MM.1S (cell line): ENCODE measurements at regions not wholly inside any gene's neighbourhood (a gene's known extent, or its start where the extent isn't known, plus 50 kb on each side); places are given as distances from the start of the nearest gene placed in this dataset.

Source experiments
- DNase-seq: peaks from one replicate; pipeline ENCODE4 v3.0.0-alpha.2; 2015
- H2AFZ ChIP-seq: fragments of 300-600 bp; sonication (generic); 2 replicates; pipeline ENCODE4 v1.6.0; 2016; ENCODE audit warnings: antibody characterized with exemption, low read length
- H3F3A ChIP-seq: fragments of 300-600 bp; sonication (generic); 2 replicates; pipeline ENCODE4 v1.6.1; 2016; ENCODE audit warnings: mild to moderate bottlenecking, antibody characterized with exemption, low read length, moderate library complexity, mixed read lengths; ENCODE audit not compliant: insufficient read depth
- H3K27ac ChIP-seq: fragments of 300-600 bp; sonication (generic); 2 replicates; pipeline ENCODE4 v1.5.1; 2016; ENCODE audit warnings: mild to moderate bottlenecking, low read length
- H3K27me3 ChIP-seq: fragments of 300-600 bp; sonication (generic); replicated peaks from 2 replicates; pipeline ENCODE4 v1.6.0; 2016; ENCODE audit warnings: low read length; ENCODE audit not compliant: insufficient read depth
- H3K36me3 ChIP-seq: fragments of 300-600 bp; sonication (generic); replicated peaks from 2 replicates; pipeline ENCODE4 v1.6.1; 2016; ENCODE audit warnings: mild to moderate bottlenecking, low read length, mixed read lengths; ENCODE audit not compliant: insufficient read depth
- H3K4me1 ChIP-seq: fragments of 300-600 bp; sonication (generic); 2 replicates; pipeline ENCODE4 v1.6.1; 2016; ENCODE audit warnings: low read length, mixed read lengths
- H3K4me2 ChIP-seq: fragments of 300-600 bp; sonication (generic); 2 replicates; pipeline ENCODE4 v1.6.0; 2016; ENCODE audit warnings: low read depth, low read length
- H3K4me3 ChIP-seq: fragments of 300-600 bp; sonication (generic); 2 replicates; pipeline ENCODE4 v1.5.1; 2016; ENCODE audit warnings: low read length, mixed read lengths
- H3K79me2 ChIP-seq: fragments of 300-600 bp; sonication (generic); 2 replicates; pipeline ENCODE4 v1.6.1; 2016; ENCODE audit warnings: mixed run types, low read length, mixed read lengths
- H3K9ac ChIP-seq: fragments of 300-600 bp; sonication (generic); 2 replicates; pipeline ENCODE4 v1.6.1; 2016; ENCODE audit warnings: low read length, mixed read lengths
- H3K9me2 ChIP-seq: fragments of 300-600 bp; sonication (generic); replicated peaks from 2 replicates; pipeline ENCODE4 v1.6.1; 2016; ENCODE audit warnings: mild to moderate bottlenecking, low read length, mixed read lengths; ENCODE audit not compliant: insufficient read depth
- H3K9me3 ChIP-seq: fragments of 300-600 bp; sonication (generic); replicated peaks from 2 replicates; pipeline ENCODE4 v1.6.1; 2016; ENCODE audit warnings: mild to moderate bottlenecking, low read length, mixed read lengths; ENCODE audit not compliant: insufficient read depth
- H4K20me1 ChIP-seq: fragments of 300-600 bp; sonication (generic); 2 replicates; pipeline ENCODE4 v1.6.1; 2016; ENCODE audit warnings: mild to moderate bottlenecking, low read length, moderate library complexity, mixed read lengths; ENCODE audit not compliant: insufficient read depth
- EZH2 ChIP-seq: fragments of 300-600 bp; sonication (generic); optimal IDR thresholded peaks from 2 replicates; pipeline ENCODE3; 2017; ENCODE audit warnings: low read depth, mild to moderate bottlenecking, antibody characterized with exemption, low read length, mixed read lengths
- EZH2phosphoT487 ChIP-seq: fragments of 300-600 bp; sonication (generic); IDR thresholded peaks from 2 replicates; pipeline ENCODE4 v1.6.1; 2018; ENCODE audit warnings: antibody characterized with exemption, low read length
- TF ChIP-seq, protein P1 (sequence below): fragments of 300-600 bp; sonication (generic); IDR thresholded peaks from 2 replicates; pipeline ENCODE4 v1.5.1; 2016; ENCODE audit warnings: antibody characterized with exemption, low read length, mixed read lengths

DNA sequence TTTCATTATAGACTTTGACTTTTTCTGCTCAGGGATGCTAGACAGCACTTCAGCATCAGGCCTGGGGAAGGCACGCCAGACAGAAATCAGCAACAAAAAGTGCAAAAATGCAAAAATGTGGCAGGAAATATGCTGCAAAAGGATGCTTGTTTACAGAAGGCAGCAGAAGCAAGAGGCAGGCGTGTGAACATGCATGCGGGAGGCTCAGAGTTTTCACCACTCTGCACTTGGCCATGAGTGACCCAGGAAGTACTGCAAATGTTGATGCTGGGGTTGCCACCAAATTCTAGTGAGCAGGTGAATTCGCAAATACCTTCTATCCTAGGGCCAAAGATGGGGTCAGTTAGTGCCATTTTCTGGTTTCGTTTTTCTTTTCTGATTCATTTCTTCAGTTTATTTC, 55.5 kb upstream of the ALKAL2 start:
- no peaks in the 10 kb centered on the region for H3K36me3 ChIP-seq
- no peak overlapping the region for H2AFZ ChIP-seq
- H3K4me1 ChIP-seq = no peaks in the 10 kb centered on the region
- no peaks in the 10 kb centered on the region for H3F3A ChIP-seq
- no peaks in the 10 kb centered on the region for H3K79me2 ChIP-seq
- TF ChIP-seq EZH2 = no peak
- TF ChIP-seq, protein P1, sequence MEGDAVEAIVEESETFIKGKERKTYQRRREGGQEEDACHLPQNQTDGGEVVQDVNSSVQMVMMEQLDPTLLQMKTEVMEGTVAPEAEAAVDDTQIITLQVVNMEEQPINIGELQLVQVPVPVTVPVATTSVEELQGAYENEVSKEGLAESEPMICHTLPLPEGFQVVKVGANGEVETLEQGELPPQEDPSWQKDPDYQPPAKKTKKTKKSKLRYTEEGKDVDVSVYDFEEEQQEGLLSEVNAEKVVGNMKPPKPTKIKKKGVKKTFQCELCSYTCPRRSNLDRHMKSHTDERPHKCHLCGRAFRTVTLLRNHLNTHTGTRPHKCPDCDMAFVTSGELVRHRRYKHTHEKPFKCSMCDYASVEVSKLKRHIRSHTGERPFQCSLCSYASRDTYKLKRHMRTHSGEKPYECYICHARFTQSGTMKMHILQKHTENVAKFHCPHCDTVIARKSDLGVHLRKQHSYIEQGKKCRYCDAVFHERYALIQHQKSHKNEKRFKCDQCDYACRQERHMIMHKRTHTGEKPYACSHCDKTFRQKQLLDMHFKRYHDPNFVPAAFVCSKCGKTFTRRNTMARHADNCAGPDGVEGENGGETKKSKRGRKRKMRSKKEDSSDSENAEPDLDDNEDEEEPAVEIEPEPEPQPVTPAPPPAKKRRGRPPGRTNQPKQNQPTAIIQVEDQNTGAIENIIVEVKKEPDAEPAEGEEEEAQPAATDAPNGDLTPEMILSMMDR = no peak
- TF ChIP-seq EZH2phosphoT487 = no peak
- H3K27ac ChIP-seq = no peak overlapping the region
- H3K4me2 ChIP-seq = no peak overlapping the region
- H3K9ac ChIP-seq = no peak overlapping the region
- no peaks in the 10 kb centered on the region for H3K27me3 ChIP-seq
- no peaks in the 10 kb centered on the region for H4K20me1 ChIP-seq
- H3K4me3 ChIP-seq = no peak overlapping the region
- H3K9me3 ChIP-seq = no peaks in the 10 kb centered on the region
- H3K9me2 ChIP-seq = no peaks in the 10 kb centered on the region
- no peak for DNase-seq

GRCh38 chr2:341912-342311, 54.0 kb upstream of the ALKAL2 start:
- Histone ChIP-seq H3K4me2 (no peak overlapping the region), H3K4me3 (no peak overlapping the region), H2AFZ (no peak overlapping the region), H3K9ac (no peak overlapping the region), H3K9me2 (no peaks in the 10 kb centered on the region), H4K20me1 (no peaks in the 10 kb centered on the region), H3K4me1 (no peaks in the 10 kb centered on the region), H3F3A (no peaks in the 10 kb centered on the region), H3K79me2 (no peaks in the 10 kb centered on the region), H3K27me3 (no peaks in the 10 kb centered on the region), H3K36me3 (no peaks in the 10 kb centered on the region), H3K9me3 (no peaks in the 10 kb centered on the region), H3K27ac (no peak overlapping the region)
- TF ChIP-seq EZH2 (no peak), EZH2phosphoT487 (no peak)
- TF ChIP-seq, protein P1 = no peak
- DNase-seq = no peak

GRCh38 chr2:341017-341542, 53.2 kb upstream of the ALKAL2 start:
- H3K9me3 ChIP-seq = no peaks in the 10 kb centered on the region

More at GRCh38 chr2:341017-341542, 53.2 kb upstream of the ALKAL2 start:
- Histone ChIP-seq H3K4me3 (no peak overlapping the region), H3K27ac (no peak overlapping the region), H3K9me2 (no peaks in the 10 kb centered on the region), H2AFZ (no peak overlapping the region), H3K79me2 (no peaks in the 10 kb centered on the region), H3F3A (no peaks in the 10 kb centered on the region), H3K4me1 (no peaks in the 10 kb centered on the region), H4K20me1 (no peaks in the 10 kb centered on the region), H3K9ac (no peak overlapping the region), H3K36me3 (no peaks in the 10 kb centered on the region), H3K27me3 (no peaks in the 10 kb centered on the region), H3K4me2 (no peak overlapping the region)
- TF ChIP-seq EZH2 (no peak), EZH2phosphoT487 (no peak)
- TF ChIP-seq, protein P1 = no peak
- no peak for DNase-seq
